HEK293 (cell line): ENCODE measurements at regions not wholly inside any gene's neighbourhood (a gene's known extent, or its start where the extent isn't known, plus 50 kb on each side); places are given as distances from the start of the nearest gene placed in this dataset.

Experiments used
- CTCF ChIA-PET: fragments of 350-600 bp; formaldehyde crosslinking; extraction: SDS; loops from one replicate; lab custom pipeline; 2021; ENCODE audit warnings: antibody characterized with exemption; lab: Yijun Ruan, JAX
- POLR2A ChIA-PET: fragments of 300-600 bp; formaldehyde crosslinking; extraction: SDS; loops from one replicate; lab custom pipeline; 2020; ENCODE audit warnings: antibody characterized with exemption, inconsistent platforms; lab: Yijun Ruan, JAX
- H3K27ac ChIP-seq: fragments of 200-500 bp; sonication (Bioruptor generic); 2 replicates; pipeline ENCODE4 v1.5.1; 2014; ENCODE audit warnings: low read depth, low read length, control low read depth, inconsistent platforms; ENCODE audit errors: extremely low read depth
- H3K36me3 ChIP-seq, 2 experiments: fragments of 200-500 bp in 1 of 2; sonication (Bioruptor generic) in 1 of 2; 1 replicate in 1 of 2; 2 replicates in 1 of 2; pipeline ENCODE4 v1.5.1; 2014 to 2017; ENCODE audit warnings: inconsistent platforms in 2 of 2, low read length in 2 of 2; ENCODE audit not compliant: control insufficient read depth in 2 of 2, insufficient read depth in 1 of 2
- H3K4me1 ChIP-seq: fragments of 200-500 bp; sonication (Bioruptor generic); 2 replicates; pipeline ENCODE4 v1.5.1; 2014; ENCODE audit warnings: mild to moderate bottlenecking, low read length, inconsistent platforms; ENCODE audit not compliant: control insufficient read depth, insufficient read depth
- H3K4me3 ChIP-seq: 2 replicates; pipeline ENCODE4 v1.5.1; 2011; ENCODE audit warnings: low read depth, mild to moderate bottlenecking, control low read depth, low read length, moderate library complexity
- H3K9me3 ChIP-seq: fragments of 200-500 bp; sonication (Bioruptor generic); 2 replicates; pipeline ENCODE4 v1.5.1; 2014; ENCODE audit warnings: low read depth, low read length, inconsistent platforms; ENCODE audit not compliant: control insufficient read depth, insufficient read depth
- YY2 ChIP-seq: fragments of 450-650 bp; formaldehyde crosslinking; IDR thresholded peaks from 2 replicates; pipeline ENCODE4 v1.5.1; 2016; ENCODE audit warnings: missing biosample characterization, missing genetic modification characterization
- ZBTB44 ChIP-seq: fragments of 450-650 bp; IDR thresholded peaks from 2 replicates; pipeline ENCODE4 v1.5.1; 2018; ENCODE audit warnings: missing biosample characterization, mild to moderate bottlenecking, missing genetic modification characterization
- ZFP3 ChIP-seq: fragments of 450-650 bp; formaldehyde crosslinking; IDR thresholded peaks from 2 replicates; pipeline ENCODE4 v1.5.1; 2016; ENCODE audit warnings: low read depth, missing biosample characterization, missing genetic modification characterization
- ZNF175 ChIP-seq: fragments of 450-650 bp; formaldehyde crosslinking; IDR thresholded peaks from 2 replicates; pipeline ENCODE4 v1.5.1; 2016; ENCODE audit warnings: missing biosample characterization, missing genetic modification characterization
- ZNF19 ChIP-seq: fragments of 450-650 bp; formaldehyde crosslinking; IDR thresholded peaks from 2 replicates; pipeline ENCODE4; 2016; ENCODE audit warnings: missing biosample characterization, missing genetic modification characterization, low read depth
- ZNF211 ChIP-seq: fragments of 450-650 bp; formaldehyde crosslinking; IDR thresholded peaks from 2 replicates; pipeline ENCODE4 v1.5.1; 2016; ENCODE audit warnings: low read depth, missing biosample characterization, missing genetic modification characterization
- ZNF280C ChIP-seq: fragments of 450-650 bp; formaldehyde crosslinking; IDR thresholded peaks from 2 replicates; pipeline ENCODE4 v1.5.1; 2016; ENCODE audit warnings: missing biosample characterization, missing genetic modification characterization
- ZNF529 ChIP-seq: fragments of 450-650 bp; formaldehyde crosslinking; IDR thresholded peaks from 2 replicates; pipeline ENCODE4 v1.5.1; 2017; ENCODE audit warnings: missing genetic modification characterization, missing biosample characterization; ENCODE audit not compliant: insufficient replicate concordance
- ZNF549 ChIP-seq: fragments of 450-650 bp; IDR thresholded peaks from 2 replicates; pipeline ENCODE4 v1.5.1; 2018; ENCODE audit warnings: missing biosample characterization, missing genetic modification characterization, mild to moderate bottlenecking, inconsistent platforms, moderate library complexity
- ZNF561 ChIP-seq: fragments of 450-650 bp; IDR thresholded peaks from 2 replicates; pipeline ENCODE4 v1.5.1; 2018; ENCODE audit warnings: missing biosample characterization, missing genetic modification characterization, borderline replicate concordance
- ZNF623 ChIP-seq: fragments of 450-650 bp; formaldehyde crosslinking; IDR thresholded peaks from 2 replicates; pipeline ENCODE4 v1.5.1; 2016; ENCODE audit warnings: missing biosample characterization, missing genetic modification characterization
- ZNF658 ChIP-seq: fragments of 450-650 bp; formaldehyde crosslinking; IDR thresholded peaks from 2 replicates; pipeline ENCODE4; 2016; ENCODE audit warnings: missing biosample characterization, missing genetic modification characterization
- ZNF664 ChIP-seq: fragments of 450-650 bp; formaldehyde crosslinking; IDR thresholded peaks from 2 replicates; pipeline ENCODE4 v1.5.1; 2016; ENCODE audit warnings: missing biosample characterization, missing genetic modification characterization
- ZNF677 ChIP-seq: fragments of 450-650 bp; IDR thresholded peaks from 2 replicates; pipeline ENCODE4 v1.5.0; 2018; ENCODE audit warnings: missing biosample characterization, mild to moderate bottlenecking, missing genetic modification characterization, moderate library complexity
- ZNF704 ChIP-seq: fragments of 450-650 bp; formaldehyde crosslinking; IDR thresholded peaks from 2 replicates; pipeline ENCODE4 v1.5.1; 2016; ENCODE audit warnings: missing biosample characterization, missing genetic modification characterization
- ZNF707 ChIP-seq: fragments of 450-650 bp; formaldehyde crosslinking; IDR thresholded peaks from 2 replicates; pipeline ENCODE4 v1.5.1; 2016; ENCODE audit warnings: missing biosample characterization, missing genetic modification characterization
- ZNF76 ChIP-seq: fragments of 450-650 bp; formaldehyde crosslinking; IDR thresholded peaks from 2 replicates; pipeline ENCODE4; 2016; ENCODE audit warnings: low read depth, missing biosample characterization, missing genetic modification characterization, borderline replicate concordance

- TF ChIP-seq ZNF280C (no peak), ZNF664 (tag by site-specific recombination) (no peak), ZNF658 (tag by site-specific recombination) (no peak), ZNF561 (tag by site-specific recombination) (no peak), ZNF677 (tag by site-specific recombination) (no peak), ZNF623 (tag by site-specific recombination) (no peak)
Observed at GRCh38 chr20:46823753-46824152, 70.9 kb upstream of the EYA2 start (continued).

- no peak for TF ChIP-seq ZNF529 (tag by site-specific recombination)
- H3K4me3 ChIP-seq = no peak overlapping the region
- H3K4me1 ChIP-seq = no peaks in the 10 kb centered on the region
- H3K36me3 ChIP-seq = no peaks in the 10 kb centered on the region
- no peak overlapping the region for H3K27ac ChIP-seq
- H3K9me3 ChIP-seq = no peaks in the 10 kb centered on the region
- POLR2A ChIA-PET = interaction anchor here (1.0 kb wide), 1 partner anchor 12 kb away, joined by 3 read pairs; no protein-coding TSS in a partner anchor
- CTCF ChIA-PET = interaction anchor here (0.6 kb wide), 1 partner anchor 10 kb away, joined by 3 read pairs; no protein-coding TSS in a partner anchor
Observed at GRCh38 chr20:46826343-46826984, 68.2 kb upstream of the EYA2 start.

- H3K9me3 ChIP-seq = no peaks in the 10 kb centered on the region
- TF ChIP-seq ZNF707 (tag by site-specific recombination) = no peak
- no peak for TF ChIP-seq ZNF211 (tag by site-specific recombination)
- TF ChIP-seq YY2 (tag by site-specific recombination) = no peak
- no peak for TF ChIP-seq ZNF549 (tag by site-specific recombination)
- no peak for TF ChIP-seq ZNF76 (tag by site-specific recombination)
- no peak for TF ChIP-seq ZFP3 (tag by site-specific recombination)
- no peak for TF ChIP-seq ZNF704
- TF ChIP-seq ZNF19 = no peak
- TF ChIP-seq ZBTB44 (tag by site-specific recombination) = no peak
- no peak for TF ChIP-seq ZNF175
Observed at GRCh38 chr20:46827718-46828458, 66.8 kb upstream of the EYA2 start.

More at GRCh38 chr20:46827718-46828458, 66.8 kb upstream of the EYA2 start:
- Histone ChIP-seq H3K4me3 (no peak overlapping the region), H3K27ac (no peak overlapping the region), H3K36me3 (no peaks in the 10 kb centered on the region), H3K4me1 (no peaks in the 10 kb centered on the region)
- ChIA-PET CTCF (no interaction called here), POLR2A (no interaction called here)
